MM.1S (cell line): ENCODE measurements at regions not wholly inside any gene's neighbourhood (a gene's known extent, or its start where the extent isn't known, plus 50 kb on each side); places are given as distances from the start of the nearest gene placed in this dataset.

Source experiments
- EZH2 ChIP-seq: fragments of 300-600 bp; sonication (generic); optimal IDR thresholded peaks from 2 replicates; pipeline ENCODE3; 2017; ENCODE audit warnings: low read depth, mild to moderate bottlenecking, antibody characterized with exemption, low read length, mixed read lengths
- EZH2phosphoT487 ChIP-seq: fragments of 300-600 bp; sonication (generic); IDR thresholded peaks from 2 replicates; pipeline ENCODE4 v1.6.1; 2018; ENCODE audit warnings: antibody characterized with exemption, low read length
- TF ChIP-seq, protein P1 (sequence below): fragments of 300-600 bp; sonication (generic); IDR thresholded peaks from 2 replicates; pipeline ENCODE4 v1.5.1; 2016; ENCODE audit warnings: antibody characterized with exemption, low read length, mixed read lengths

- TF ChIP-seq, protein P1, sequence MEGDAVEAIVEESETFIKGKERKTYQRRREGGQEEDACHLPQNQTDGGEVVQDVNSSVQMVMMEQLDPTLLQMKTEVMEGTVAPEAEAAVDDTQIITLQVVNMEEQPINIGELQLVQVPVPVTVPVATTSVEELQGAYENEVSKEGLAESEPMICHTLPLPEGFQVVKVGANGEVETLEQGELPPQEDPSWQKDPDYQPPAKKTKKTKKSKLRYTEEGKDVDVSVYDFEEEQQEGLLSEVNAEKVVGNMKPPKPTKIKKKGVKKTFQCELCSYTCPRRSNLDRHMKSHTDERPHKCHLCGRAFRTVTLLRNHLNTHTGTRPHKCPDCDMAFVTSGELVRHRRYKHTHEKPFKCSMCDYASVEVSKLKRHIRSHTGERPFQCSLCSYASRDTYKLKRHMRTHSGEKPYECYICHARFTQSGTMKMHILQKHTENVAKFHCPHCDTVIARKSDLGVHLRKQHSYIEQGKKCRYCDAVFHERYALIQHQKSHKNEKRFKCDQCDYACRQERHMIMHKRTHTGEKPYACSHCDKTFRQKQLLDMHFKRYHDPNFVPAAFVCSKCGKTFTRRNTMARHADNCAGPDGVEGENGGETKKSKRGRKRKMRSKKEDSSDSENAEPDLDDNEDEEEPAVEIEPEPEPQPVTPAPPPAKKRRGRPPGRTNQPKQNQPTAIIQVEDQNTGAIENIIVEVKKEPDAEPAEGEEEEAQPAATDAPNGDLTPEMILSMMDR: no peak
- TF ChIP-seq EZH2phosphoT487 (no peak), EZH2 (no peak)
Observed at GRCh38 chr2:118622108-118622507, 225.3 kb downstream of the EN1 start.
